Hematopoietic multipotent progenitor cell treated with erythropoietin and hydrocortisone succinate and interleukin-3 and kit ligand, for 17 days (in vitro differentiated cells): ENCODE measurements at regions not wholly inside any gene's neighbourhood (a gene's known extent, or its start where the extent isn't known, plus 50 kb on each side); places are given as distances from the start of the nearest gene placed in this dataset.
"Not testable (repeated sequence)": the region's sequence is repeated elsewhere in the genome, so short reads cannot be mapped to it uniquely, and the experiment has no call there.

Source experiments
- DNase-seq: peaks from one replicate; pipeline ENCODE4 v3.0.0-alpha.2; 2015; ENCODE audit warnings: low spot score

DNA sequence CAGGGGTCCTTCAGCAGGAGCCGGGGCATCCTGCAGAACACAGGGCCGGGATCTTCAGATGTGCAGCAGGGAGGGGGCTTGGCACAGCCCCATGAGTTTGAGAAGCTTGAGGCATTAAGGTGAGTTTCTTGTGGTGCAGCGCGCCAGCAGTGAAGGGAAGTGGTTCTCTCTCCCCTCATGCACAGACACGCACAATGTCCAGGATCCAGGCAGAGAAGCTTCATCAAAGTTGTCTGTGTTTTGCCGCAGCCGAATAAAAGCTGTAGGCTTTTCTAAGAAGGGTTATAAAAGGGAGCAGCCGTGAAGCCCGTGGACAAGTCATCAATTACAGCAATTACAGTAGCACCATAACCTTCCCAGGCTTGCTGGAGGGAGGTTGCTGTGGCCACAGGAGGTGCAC is 491.0 kb upstream of the CDH4 start:
- DNase-seq: no peak

- DNase-seq: no peak
Observed at GRCh38 chr20:60762386-60762785, 489.7 kb upstream of the CDH4 start.

- no peak for DNase-seq
Observed at GRCh38 chr20:60764328-60764727, 487.7 kb upstream of the CDH4 start.

- DNase-seq: no peak
Observed at GRCh38 chr20:60764771-60765170, 487.3 kb upstream of the CDH4 start.

DNA sequence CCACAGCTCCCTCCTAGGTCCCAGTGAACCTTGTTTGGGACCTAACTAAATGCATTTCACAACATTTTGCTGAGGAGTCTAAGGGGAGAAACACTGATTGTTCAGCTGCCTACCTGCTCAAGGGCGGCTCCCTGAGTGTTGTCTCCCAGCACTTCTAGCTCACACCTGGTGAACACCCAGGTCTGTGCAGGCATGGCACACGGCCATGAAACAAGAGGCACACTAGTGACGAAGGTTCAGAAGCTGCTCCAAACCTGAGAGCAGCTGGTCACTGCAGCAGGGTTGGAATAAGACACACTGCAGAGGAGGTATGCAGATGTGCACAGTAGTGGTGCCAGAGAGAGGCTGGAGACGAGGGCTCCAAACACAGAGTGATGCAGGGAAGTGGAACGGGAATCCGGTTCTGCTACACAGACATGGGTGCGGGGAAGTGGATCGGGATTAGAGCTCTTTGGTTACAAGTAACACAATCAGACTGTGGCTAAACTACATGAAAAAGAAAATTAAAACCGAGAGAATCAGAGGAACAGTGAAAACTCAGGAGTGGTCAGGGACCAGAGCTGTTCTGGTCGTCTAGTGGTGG is 486.1 kb upstream of the CDH4 start:
- DNase-seq: no peak

GRCh38 chr20:60768216-60768615 is 483.8 kb upstream of the CDH4 start:
- no peak for DNase-seq

DNA sequence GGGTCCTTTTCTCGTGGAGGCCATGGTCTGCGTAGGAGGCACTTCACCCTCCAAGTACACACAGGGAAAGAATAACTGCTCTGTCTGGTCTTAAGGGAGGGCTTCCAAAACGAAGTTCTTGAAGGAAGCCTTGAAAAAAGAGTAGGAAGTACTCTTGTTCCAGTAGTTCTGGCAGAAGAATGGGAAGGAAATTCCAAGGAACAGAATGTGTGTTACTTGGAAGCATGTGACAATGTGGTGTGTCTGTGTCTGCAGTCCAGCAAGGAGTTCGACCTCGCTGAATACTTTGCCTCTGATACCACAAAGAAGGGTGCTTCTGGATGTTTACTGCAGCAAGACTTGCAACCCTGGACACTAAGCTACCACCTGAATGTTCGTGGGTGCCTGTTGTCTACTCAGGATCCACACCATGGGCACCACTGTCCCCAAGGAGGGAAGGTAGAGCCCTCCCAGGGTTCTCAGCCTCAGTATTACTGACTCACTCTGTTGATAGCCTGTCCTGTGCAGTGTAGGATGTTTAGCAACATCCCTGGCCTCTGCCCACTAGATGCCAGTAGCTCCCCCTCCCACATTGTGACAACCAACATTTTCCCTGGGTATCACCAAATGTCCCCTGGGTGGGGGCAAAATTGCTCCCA is 471.6 kb upstream of the CDH4 start:
- no peak for DNase-seq

GRCh38 chr20:60782959-60783625 is 469.0 kb upstream of the CDH4 start:
- no peak for DNase-seq

GRCh38 chr20:60785301-60785700 is 466.8 kb upstream of the CDH4 start:
- no peak for DNase-seq

DNA sequence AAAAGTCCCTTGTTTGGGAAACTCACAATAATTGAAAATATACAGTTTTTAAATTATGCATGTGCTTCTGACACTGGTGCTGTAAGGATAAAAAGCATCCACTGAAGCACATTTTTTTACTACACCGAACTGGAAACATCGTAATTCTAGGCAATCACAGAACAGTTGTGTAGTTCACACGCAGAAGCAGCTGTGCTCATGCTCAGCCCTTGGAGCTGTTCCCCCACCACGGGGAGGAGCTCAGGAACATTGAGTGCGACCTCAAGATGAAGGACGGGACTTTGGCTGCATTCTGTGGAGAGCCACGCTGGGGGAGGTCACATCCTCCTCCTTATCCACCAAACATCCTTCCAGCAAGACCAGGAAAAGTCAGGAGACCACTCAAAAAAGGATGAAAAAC is 466.3 kb upstream of the CDH4 start:
- DNase-seq: no peak

GRCh38 chr20:60786686-60787217 is 465.3 kb upstream of the CDH4 start:
- DNase-seq: no peak

- DNase-seq: no peak
Observed at GRCh38 chr20:60787276-60787675, 464.8 kb upstream of the CDH4 start.

DNA sequence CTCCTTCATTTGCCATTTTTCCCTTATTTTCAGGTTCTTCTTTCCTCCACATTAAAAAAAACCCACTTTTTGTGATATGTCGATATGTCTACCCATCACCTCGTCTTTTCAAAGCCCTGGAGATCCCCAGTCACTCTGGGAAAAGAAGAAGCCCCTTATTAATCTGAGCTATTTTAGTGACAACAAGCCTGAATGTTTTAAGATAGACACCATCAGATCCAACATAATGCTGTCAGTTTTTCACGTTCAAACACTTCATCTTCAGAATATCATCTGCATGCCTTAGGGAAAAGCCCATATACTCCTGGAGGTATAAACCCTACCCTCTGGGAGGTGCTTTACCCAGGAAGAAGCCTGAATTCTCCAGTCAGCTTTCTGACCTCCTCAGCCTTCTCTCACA is 464.0 kb upstream of the CDH4 start:
- DNase-seq: no peak

GRCh38 chr20:60789399-60789798 is 462.7 kb upstream of the CDH4 start:
- no peak for DNase-seq

DNA sequence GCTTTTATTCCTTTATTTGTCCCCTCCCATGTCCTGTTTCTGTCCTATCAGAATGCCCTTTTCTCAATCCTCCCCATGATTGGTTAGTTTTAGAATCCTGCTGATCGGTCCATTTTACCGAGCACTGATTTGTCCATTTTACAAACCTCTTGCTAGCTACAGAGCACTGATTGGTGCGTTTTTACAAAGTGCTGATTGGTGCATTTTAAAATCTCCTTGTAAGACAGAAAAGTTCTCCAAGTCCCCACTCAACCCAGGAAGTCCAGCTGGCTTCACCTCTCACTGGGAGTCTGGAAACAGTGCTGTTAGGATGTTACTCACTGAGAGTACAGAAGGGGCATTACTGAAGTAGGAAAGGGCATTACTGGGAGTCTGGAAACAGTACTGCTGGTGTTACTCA is 461.7 kb upstream of the CDH4 start:
- DNase-seq: not testable (repeated sequence)

DNA sequence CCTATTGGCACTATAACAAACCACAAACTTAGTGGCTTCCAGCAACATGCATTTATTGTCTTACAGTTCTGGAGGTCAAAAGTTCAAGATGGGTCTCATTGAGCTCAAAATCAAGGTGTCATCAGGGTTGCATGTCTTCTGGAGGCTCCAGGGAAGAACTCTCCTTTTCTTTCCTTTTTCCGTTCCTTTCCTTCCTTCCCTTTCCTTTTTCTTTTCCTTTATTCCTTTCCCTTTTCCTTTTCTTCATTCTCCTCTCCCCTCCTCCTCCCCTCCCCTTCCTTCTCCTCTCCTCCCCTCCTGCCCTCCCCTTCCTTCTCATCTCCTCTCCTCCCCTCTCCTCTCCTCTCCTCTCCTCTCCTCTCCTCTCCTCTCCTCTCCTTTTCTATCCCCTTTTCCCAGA is 460.2 kb upstream of the CDH4 start:
- no peak for DNase-seq

GRCh38 chr20:60792941-60793340 is 459.1 kb upstream of the CDH4 start:
- no peak for DNase-seq

DNA sequence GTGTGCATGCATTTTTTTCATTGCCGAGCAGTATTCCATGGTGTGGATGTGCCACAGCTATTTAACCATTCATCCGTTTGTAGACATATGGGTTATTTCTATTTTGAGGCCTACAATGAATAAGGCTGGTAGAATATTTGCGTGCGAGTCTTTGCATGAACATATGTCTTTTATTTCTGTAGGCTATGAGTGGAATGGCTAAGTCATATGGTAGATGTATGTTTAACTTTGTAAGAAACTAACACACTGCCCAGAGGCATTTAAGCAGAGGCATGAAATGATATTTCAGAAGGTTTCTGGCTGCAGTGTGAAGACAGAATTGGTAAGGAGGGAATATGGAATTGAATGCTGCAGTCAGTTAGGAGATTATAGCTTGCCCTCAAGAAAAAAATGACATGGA is 457.4 kb upstream of the CDH4 start:
- DNase-seq: no peak

DNA sequence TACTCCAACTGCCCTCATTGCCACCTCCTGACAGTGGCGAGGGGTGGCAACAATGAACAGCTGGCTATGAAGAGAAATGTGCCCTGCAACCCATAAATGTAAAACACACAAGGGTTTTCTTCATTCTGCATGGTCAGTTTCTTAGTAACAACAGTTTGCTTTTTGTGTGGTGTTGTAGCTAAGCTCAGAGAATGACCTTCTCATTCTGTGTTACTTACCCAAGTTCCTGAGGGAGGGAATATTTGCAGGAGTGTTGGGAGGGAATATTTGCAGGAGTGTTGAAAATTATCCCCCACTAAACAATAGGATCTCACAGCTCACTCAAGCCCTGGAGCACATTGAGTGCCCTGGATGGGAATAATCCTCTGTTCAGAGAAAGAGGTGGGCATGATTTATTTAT is 456.4 kb upstream of the CDH4 start:
- no peak for DNase-seq

- DNase-seq: no peak
Observed at GRCh38 chr20:60800185-60800584, 451.9 kb upstream of the CDH4 start.

GRCh38 chr20:60802676-60803075 is 449.4 kb upstream of the CDH4 start:
- DNase-seq: no peak

DNA sequence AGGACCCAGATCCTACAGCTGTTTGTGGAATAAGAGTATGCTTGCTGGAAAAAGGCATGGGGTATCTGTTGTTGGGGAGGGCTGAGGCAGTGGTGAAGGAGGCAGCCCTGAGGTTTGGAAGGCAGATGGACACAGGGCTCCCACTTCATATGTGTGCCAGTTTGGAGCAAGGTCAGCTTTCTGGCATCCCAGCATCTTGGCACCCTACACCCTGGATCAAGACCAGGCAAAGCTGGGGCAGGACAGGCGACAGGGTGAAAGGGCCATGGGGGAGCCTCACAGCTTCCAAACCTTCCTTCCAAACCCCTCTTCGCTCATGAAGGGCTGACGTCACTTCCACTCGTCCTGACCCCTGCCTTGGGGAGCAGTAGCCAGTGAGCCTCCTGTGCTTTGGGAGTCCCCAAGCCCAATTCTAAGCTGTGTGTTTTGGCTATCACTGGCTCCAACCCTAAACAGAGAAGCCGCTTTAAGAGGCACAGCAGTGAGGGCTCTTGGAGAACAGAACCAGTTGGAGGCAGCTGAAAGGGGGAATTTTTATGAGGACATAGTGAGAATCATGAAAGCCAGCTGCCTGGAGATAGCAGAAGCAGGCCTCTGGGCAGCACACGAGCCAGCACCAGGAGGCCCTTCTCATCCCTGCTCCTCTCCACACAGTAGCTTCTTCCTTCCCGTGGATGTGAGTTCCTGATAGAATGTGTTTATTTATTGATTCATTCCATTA is 448.6 kb upstream of the CDH4 start:
- no peak for DNase-seq
